Activated T-cell treated with anti-CD3 and anti-CD28 coated beads, Interleukin-2, amount 50 U/mL, for 48 hours (primary cell): ENCODE measurements at regions not wholly inside any gene's neighbourhood (a gene's known extent, or its start where the extent isn't known, plus 50 kb on each side); places are given as distances from the start of the nearest gene placed in this dataset.
"Not testable (repeated sequence)": the region's sequence is repeated elsewhere in the genome, so short reads cannot be mapped to it uniquely, and the experiment has no call there.

Experiments used
- DNase-seq, 2 experiments: peaks; one replicate each; pipeline ENCODE4 v3.0.0-alpha.2; 2020

GRCh38 chr2:122074201-122074600 lies 318.8 kb downstream of the TSN start:
- no peak for DNase-seq

- DNase-seq, result no peak
Observed at GRCh38 chr2:122075381-122075780, 319.9 kb downstream of the TSN start.

- no peak for DNase-seq
Observed at GRCh38 chr2:122077114-122077513, 321.7 kb downstream of the TSN start.

- DNase-seq, result no peak
Observed at GRCh38 chr2:122077771-122078170, 322.3 kb downstream of the TSN start.

GRCh38 chr2:122078451-122078850 lies 323.0 kb downstream of the TSN start:
- no peak for DNase-seq

GRCh38 chr2:122079844-122080243 lies 324.4 kb downstream of the TSN start:
- no peak for DNase-seq

GRCh38 chr2:122080316-122080715 lies 324.9 kb downstream of the TSN start:
- DNase-seq, result no peak

- no peak for DNase-seq
Observed at GRCh38 chr2:122080871-122081270, 325.4 kb downstream of the TSN start.

- DNase-seq, result no peak
Observed at GRCh38 chr2:122081751-122082150, 326.3 kb downstream of the TSN start.

- DNase-seq, result no peak
Observed at GRCh38 chr2:122083256-122084048, 328.0 kb downstream of the TSN start.

GRCh38 chr2:122085672-122086071 lies 330.2 kb downstream of the TSN start:
- DNase-seq, result not testable (repeated sequence)

- no peak for DNase-seq
Observed at GRCh38 chr2:122094557-122094956, 339.1 kb downstream of the TSN start.

- no peak for DNase-seq
Observed at GRCh38 chr2:122096761-122097160, 341.3 kb downstream of the TSN start.

- DNase-seq, result no peak
Observed at GRCh38 chr2:122098306-122098705, 342.9 kb downstream of the TSN start.

- DNase-seq, result no peak
Observed at GRCh38 chr2:122100346-122100745, 344.9 kb downstream of the TSN start.

- no peak for DNase-seq
Observed at GRCh38 chr2:122100756-122101155, 345.3 kb downstream of the TSN start.

GRCh38 chr2:122101319-122101718 lies 345.9 kb downstream of the TSN start:
- no peak for DNase-seq

- DNase-seq, result no peak
Observed at GRCh38 chr2:122105171-122105876, 349.9 kb downstream of the TSN start.

- no peak for DNase-seq
Observed at GRCh38 chr2:122105877-122106206, 350.4 kb downstream of the TSN start.

GRCh38 chr2:122108186-122108585 lies 352.7 kb downstream of the TSN start:
- DNase-seq, result no peak

- no peak for DNase-seq
Observed at GRCh38 chr2:122112216-122113005, 357.0 kb downstream of the TSN start.

GRCh38 chr2:122114421-122114820 lies 359.0 kb downstream of the TSN start:
- no peak for DNase-seq

- DNase-seq, result no peak
Observed at GRCh38 chr2:122117371-122117770, 361.9 kb downstream of the TSN start.

GRCh38 chr2:122129399-122129798 lies 373.9 kb downstream of the TSN start:
- no peak for DNase-seq
